Nephron (organoid): ENCODE measurements at regions not wholly inside any gene's neighbourhood (a gene's known extent, or its start where the extent isn't known, plus 50 kb on each side); places are given as distances from the start of the nearest gene placed in this dataset.
"Not testable (repeated sequence)": the region's sequence is repeated elsewhere in the genome, so short reads cannot be mapped to it uniquely, and the experiment has no call there.

Experiments used
- H3K27ac Mint-ChIP-seq, 3 experiments: 2 replicates each; pipeline ENCODE4 v1.8.0; 2020; ENCODE audit warnings: mixed read lengths in 3 of 3, mild to moderate bottlenecking in 2 of 3, moderate library complexity in 1 of 3
- H3K27me3 Mint-ChIP-seq: 2 replicates; pipeline ENCODE4 v1.8.0; 2021; ENCODE audit warnings: low read depth, mild to moderate bottlenecking, moderate library complexity, mixed read lengths
- H3K36me3 Mint-ChIP-seq: 2 replicates; pipeline ENCODE4 v1.8.0; 2020; ENCODE audit warnings: low read depth, mixed read lengths
- H3K4me1 Mint-ChIP-seq: 2 replicates; pipeline ENCODE4 v1.8.0; 2020; ENCODE audit warnings: mixed read lengths
- H3K4me3 Mint-ChIP-seq, 3 experiments: 2 replicates each; pipeline ENCODE4 v1.8.0; 2020; ENCODE audit warnings: mild to moderate bottlenecking in 3 of 3, mixed read lengths in 3 of 3, moderate library complexity in 2 of 3
- H3K9me3 Mint-ChIP-seq: 2 replicates; pipeline ENCODE4 v1.8.0; 2020; ENCODE audit warnings: mixed read lengths
- TF ChIP-seq, protein P1 (sequence below), 3 experiments: fragments of 200-600 bp; sonication (generic); IDR thresholded peaks; one replicate each; pipeline ENCODE4 v1.5.0; 2021; ENCODE audit warnings: antibody characterized with exemption in 3 of 3; ENCODE audit not compliant: unreplicated experiment in 3 of 3

DNA sequence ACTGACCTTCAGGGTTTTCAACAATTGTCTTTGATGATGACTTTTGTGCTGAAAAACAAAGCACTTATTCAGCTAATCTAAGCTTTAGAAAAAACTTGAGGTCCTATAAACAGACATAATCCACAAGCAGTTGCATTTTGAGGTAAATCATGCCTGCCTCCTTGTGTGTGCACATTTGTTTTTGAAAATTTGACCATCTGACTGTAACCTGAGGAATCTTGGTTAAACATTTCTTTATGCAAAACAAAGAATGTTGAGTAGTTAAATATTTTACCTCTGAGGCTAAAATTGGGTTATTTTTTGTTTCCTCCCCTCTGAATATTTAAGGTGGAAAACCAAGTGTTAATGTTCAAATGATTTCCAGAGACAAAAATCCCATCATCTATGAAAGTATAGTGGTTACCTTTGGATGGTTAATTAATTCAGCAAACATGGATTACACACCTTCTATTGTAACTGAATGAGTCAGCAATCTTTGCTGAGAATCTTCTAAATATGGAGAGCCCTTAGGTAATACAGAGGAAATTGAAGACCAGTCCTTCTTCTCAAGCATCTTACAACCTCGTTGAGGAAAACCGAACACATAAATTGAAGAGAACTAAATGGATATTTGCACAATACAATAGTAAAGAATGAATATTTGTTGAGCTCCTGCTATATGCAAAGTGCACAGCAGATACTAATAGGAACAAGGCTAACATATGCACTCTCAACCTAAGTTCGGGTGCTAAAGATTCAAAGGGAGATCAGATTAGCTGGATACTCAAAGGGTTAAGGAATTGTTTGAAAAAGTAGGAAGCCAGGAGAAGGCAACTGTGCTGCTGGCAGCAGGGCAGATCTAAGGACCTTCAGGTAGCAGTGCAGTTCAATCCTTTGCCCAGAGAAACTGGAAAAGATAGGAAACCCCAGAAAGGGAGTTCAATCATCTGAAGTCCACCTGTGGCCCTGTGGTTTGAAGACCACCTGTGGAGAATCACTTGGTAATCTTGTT is 115.2 kb downstream of the BMP4 start:
- Mint-ChIP-seq H3K4me3 (no peak overlapping the region), H3K27me3 (no peaks in the 10 kb centered on the region)

DNA sequence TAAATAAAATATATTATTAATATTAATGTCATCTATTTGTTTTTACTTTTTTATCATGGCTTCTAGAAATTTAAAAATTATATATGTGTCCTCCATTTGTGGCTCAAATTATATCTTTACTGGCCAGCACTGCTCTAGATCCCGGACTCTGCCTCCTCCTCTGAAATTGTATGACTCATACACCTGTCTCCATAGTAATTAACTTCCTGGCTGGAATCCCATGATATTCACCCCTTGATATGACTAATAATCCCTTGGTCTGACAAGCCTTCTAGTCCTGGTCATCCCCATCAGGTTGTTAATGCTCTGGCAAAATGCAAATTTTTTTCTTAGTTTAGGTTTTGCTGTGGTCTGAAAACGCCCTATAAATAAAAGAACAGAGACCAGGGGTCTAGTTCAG is 116.2 kb downstream of the BMP4 start:
- Mint-ChIP-seq H3K4me3 (no peak overlapping the region), H3K27ac (no peak overlapping the region), H3K4me1 (no peaks in the 10 kb centered on the region)

More for the DNA sequence above, 115.2 kb downstream of the BMP4 start:
- Mint-ChIP-seq H3K36me3 (peaks cover 5% of the 10 kb centered on the region), H3K4me1 (no peaks in the 10 kb centered on the region), H3K9me3 (peaks cover 16% of the 10 kb centered on the region), H3K27ac (no peak overlapping the region)
- TF ChIP-seq, protein P1, sequence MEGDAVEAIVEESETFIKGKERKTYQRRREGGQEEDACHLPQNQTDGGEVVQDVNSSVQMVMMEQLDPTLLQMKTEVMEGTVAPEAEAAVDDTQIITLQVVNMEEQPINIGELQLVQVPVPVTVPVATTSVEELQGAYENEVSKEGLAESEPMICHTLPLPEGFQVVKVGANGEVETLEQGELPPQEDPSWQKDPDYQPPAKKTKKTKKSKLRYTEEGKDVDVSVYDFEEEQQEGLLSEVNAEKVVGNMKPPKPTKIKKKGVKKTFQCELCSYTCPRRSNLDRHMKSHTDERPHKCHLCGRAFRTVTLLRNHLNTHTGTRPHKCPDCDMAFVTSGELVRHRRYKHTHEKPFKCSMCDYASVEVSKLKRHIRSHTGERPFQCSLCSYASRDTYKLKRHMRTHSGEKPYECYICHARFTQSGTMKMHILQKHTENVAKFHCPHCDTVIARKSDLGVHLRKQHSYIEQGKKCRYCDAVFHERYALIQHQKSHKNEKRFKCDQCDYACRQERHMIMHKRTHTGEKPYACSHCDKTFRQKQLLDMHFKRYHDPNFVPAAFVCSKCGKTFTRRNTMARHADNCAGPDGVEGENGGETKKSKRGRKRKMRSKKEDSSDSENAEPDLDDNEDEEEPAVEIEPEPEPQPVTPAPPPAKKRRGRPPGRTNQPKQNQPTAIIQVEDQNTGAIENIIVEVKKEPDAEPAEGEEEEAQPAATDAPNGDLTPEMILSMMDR (IDR thresholded peaks at IDR 0.05; ENCODE audit: unreplicated experiment in 3 of 3), result no peak

DNA sequence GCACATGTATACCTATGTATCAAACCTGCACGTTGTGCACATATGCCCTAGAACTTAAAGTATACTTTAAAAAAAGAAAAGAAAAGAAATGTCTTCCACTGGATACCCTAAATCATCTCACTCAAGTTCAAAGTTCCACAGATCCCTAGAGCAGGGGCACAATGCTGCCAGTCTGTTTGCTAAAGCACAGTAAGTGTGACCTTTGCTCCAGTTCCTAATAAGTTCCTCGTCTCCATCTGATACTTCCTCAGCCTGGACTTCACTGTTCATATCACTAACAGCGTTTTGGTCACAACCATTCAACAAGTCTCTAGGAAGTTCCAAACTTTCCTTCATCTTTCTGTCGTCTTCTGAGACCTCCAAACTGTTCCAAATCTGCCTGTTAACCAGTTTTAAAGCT is 118.3 kb downstream of the BMP4 start:
- Mint-ChIP-seq H3K27ac (no peak overlapping the region), H3K4me1 (no peaks in the 10 kb centered on the region), H3K9me3 (peaks cover 18% of the 10 kb centered on the region), H3K4me3 (no peak overlapping the region), H3K36me3 (peaks cover 5% of the 10 kb centered on the region), H3K27me3 (no peaks in the 10 kb centered on the region)
- TF ChIP-seq, protein P1 (IDR thresholded peaks at IDR 0.05; ENCODE audit: unreplicated experiment in 3 of 3), result no peak

More for the DNA sequence above, 116.2 kb downstream of the BMP4 start:
- Mint-ChIP-seq H3K9me3 (peaks cover 18% of the 10 kb centered on the region), H3K36me3 (peaks cover 5% of the 10 kb centered on the region), H3K27me3 (no peaks in the 10 kb centered on the region)
- TF ChIP-seq, protein P1 (IDR thresholded peaks at IDR 0.05; ENCODE audit: unreplicated experiment in 3 of 3), result no peak

DNA sequence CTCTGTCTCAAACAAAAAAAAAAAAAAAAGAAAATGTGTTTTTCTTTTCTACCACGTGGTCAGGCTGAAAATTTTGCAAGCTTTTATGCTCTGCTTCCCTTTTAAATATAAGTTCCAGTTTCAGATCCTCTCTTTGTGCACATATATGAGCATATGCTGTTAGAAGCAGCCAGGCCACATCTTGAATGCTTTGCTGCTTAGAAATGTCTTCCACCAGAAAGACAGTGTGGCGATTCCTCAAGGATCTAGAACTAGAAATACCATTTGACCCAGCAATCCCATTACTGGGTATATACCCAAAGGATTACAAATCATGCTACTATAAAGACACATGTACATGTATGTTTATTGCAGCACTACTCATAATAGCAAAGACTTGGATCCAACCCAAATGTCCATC is 119.0 kb downstream of the BMP4 start:
- H3K27ac Mint-ChIP-seq, H3K36me3 Mint-ChIP-seq, H3K27me3 Mint-ChIP-seq, H3K4me1 Mint-ChIP-seq, H3K4me3 Mint-ChIP-seq: not testable (repeated sequence)
- H3K9me3 Mint-ChIP-seq, result peaks cover 18% of the 10 kb centered on the region

DNA sequence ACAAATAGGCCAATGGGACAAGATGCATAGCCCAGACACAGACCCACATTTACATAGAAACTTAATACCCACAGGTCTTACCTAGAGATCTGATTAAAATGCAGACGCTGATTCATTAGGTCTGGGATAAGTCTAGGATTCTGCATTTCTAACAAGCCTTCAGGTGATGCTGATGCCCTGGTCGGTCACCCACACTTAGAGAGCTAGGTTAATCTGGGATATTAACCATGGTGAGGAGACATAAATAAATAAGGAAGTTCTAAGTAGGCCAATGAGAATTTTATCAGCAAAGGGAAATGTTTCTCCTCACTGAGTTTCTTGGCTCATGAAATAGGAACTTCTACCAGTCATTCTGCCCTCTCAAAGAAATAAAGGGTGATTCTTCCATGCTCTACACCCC is 120.1 kb downstream of the BMP4 start:
- Mint-ChIP-seq H3K36me3 (peaks cover 5% of the 10 kb centered on the region), H3K27me3 (no peaks in the 10 kb centered on the region), H3K9me3 (peaks cover 18% of the 10 kb centered on the region), H3K27ac (no peak overlapping the region), H3K4me3 (no peak overlapping the region), H3K4me1 (no peaks in the 10 kb centered on the region)
- TF ChIP-seq, protein P1 (IDR thresholded peaks at IDR 0.05; ENCODE audit: unreplicated experiment in 3 of 3), result no peak

DNA sequence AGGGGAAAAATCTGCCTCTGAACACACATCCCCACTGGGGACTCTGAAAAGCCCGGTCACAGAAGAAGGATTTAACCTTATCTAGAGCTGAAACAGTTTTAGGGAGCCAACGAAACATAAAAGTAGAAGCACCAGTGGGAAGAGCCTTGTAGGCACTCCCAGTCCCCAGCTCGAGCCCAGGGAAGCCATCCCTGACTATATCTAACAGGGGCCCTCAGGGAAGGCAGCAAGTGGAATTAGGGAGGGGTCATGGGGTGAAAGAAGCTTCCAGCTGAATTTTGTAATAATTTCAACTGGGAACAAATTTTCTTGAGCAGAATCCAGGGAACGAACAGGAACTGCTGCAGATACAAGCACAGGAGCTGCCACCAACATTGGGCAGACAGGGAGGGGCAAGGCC is 127.8 kb downstream of the BMP4 start:
- TF ChIP-seq, protein P1 (IDR thresholded peaks at IDR 0.05; ENCODE audit: unreplicated experiment in 3 of 3), result no peak
- no peak overlapping the region for H3K4me3 Mint-ChIP-seq
- no peaks in the 10 kb centered on the region for H3K27me3 Mint-ChIP-seq
- peaks cover 3% of the 10 kb centered on the region for H3K9me3 Mint-ChIP-seq
- no peaks in the 10 kb centered on the region for H3K36me3 Mint-ChIP-seq
- no peak overlapping the region for H3K27ac Mint-ChIP-seq
- no peaks in the 10 kb centered on the region for H3K4me1 Mint-ChIP-seq
